ENCODE measurements at regions not wholly inside any gene's neighbourhood (a gene's known extent, or its start where the extent isn't known, plus 50 kb on each side); places are given as distances from the start of the nearest gene placed in this dataset.

DNA sequence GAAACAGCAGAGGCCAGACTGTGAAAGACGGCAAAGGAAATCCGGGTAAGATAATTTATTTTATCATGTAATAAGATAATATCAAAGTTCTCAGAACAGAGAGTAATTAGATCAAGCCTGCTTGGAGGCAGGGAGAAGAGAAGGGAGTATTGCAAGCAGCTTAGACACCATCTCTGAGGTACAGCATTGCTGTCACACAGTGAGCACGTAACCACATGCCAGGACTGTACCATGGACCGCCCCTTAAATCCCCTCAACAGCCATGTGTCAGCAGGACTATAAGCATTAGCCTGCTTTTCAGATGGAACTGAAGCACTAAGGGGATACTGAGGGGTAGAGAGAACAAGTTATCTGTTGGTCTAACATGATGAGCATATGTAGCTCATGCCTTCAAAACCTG lies 141.5 kb downstream of the C6orf118 start:
- TF ChIP-seq NFIC (IDR thresholded peaks at IDR 0.05) (no peak), CEBPB (IDR thresholded peaks at IDR 0.05) (no peak), TEAD4 (IDR thresholded peaks at IDR 0.05) (no peak), ZBTB7A (IDR thresholded peaks at IDR 0.05; ENCODE audit: low read depth) (no peak), MAX (IDR thresholded peaks at IDR 0.05) (no peak), RAD21 (IDR thresholded peaks at IDR 0.05; ENCODE audit: low read depth) (no peak), FOXM1 (IDR thresholded peaks at IDR 0.05; ENCODE audit: borderline replicate concordance, low read depth) (no peak), REST (IDR thresholded peaks at IDR 0.05; ENCODE audit: low read depth) (no peak), EP300 (IDR thresholded peaks at IDR 0.05; ENCODE audit: borderline replicate concordance) (no peak), TAF1 (IDR thresholded peaks at IDR 0.05; ENCODE audit: low read depth) (no peak), EGR1 (IDR thresholded peaks at IDR 0.05) (no peak), YY1 (IDR thresholded peaks at IDR 0.05; ENCODE audit: low read depth) (no peak), TCF12 (IDR thresholded peaks at IDR 0.05; ENCODE audit: low read depth) (no peak), CREB1 (IDR thresholded peaks at IDR 0.05; ENCODE audit: low read depth) (no peak)
- TF ChIP-seq, protein P1, sequence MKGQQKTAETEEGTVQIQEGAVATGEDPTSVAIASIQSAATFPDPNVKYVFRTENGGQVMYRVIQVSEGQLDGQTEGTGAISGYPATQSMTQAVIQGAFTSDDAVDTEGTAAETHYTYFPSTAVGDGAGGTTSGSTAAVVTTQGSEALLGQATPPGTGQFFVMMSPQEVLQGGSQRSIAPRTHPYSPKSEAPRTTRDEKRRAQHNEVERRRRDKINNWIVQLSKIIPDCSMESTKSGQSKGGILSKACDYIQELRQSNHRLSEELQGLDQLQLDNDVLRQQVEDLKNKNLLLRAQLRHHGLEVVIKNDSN (IDR thresholded peaks at IDR 0.05) = no peak

DNA sequence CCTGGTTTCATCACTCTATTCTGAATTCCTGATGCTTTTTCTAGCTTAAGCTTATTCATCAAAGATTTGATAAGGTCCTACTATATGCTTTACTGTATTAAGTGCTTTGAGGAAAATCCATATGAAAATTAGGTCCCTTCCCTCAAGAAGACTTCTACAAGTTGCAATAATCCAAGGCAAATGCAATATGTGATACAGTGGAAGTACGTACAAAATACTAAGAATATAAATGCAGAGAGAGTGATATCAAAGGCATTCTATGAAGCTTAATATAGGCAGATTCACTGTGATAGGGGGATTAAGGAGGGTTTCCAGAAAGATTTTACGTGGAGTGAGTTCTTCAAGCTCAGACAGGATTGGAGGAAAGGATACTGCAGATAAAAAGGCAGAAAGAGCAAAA lies 142.1 kb downstream of the C6orf118 start:
- TF ChIP-seq NFIC (IDR thresholded peaks at IDR 0.05) (no peak), YY1 (IDR thresholded peaks at IDR 0.05; ENCODE audit: low read depth) (no peak), EP300 (IDR thresholded peaks at IDR 0.05; ENCODE audit: borderline replicate concordance) (no peak), RAD21 (IDR thresholded peaks at IDR 0.05; ENCODE audit: low read depth) (no peak), CEBPB (IDR thresholded peaks at IDR 0.05) (no peak), TAF1 (IDR thresholded peaks at IDR 0.05; ENCODE audit: low read depth) (no peak)
- TF ChIP-seq, protein P1 (IDR thresholded peaks at IDR 0.05) = no peak

DNA sequence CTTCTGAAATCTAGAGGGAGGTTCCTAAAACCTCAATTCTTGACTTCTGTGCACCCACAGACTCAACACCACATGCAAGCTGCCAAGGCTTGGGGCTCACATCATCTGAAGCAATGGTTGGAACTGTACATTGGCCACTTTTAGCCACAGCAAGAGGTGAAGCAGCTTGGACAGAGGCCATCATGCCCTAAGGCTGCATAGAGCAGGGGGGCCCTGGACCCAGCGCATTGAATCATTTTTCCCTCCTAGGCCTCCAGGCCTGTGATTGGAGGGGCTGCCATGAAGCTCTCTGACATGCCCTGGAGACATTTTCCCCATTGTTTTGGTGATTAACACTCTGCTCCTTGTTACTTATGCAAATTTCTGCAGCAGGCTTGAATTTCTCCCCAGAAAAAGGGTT lies 145.9 kb downstream of the C6orf118 start:
- no peak for TF ChIP-seq ZBTB7A (IDR thresholded peaks at IDR 0.05; ENCODE audit: low read depth)
- no peak for TF ChIP-seq NFIC (IDR thresholded peaks at IDR 0.05)
- TF ChIP-seq REST (IDR thresholded peaks at IDR 0.05; ENCODE audit: low read depth) = no peak
- no peak for TF ChIP-seq CEBPB (IDR thresholded peaks at IDR 0.05)
- TF ChIP-seq CREB1 (IDR thresholded peaks at IDR 0.05; ENCODE audit: low read depth) = no peak
- no peak for TF ChIP-seq TEAD4 (IDR thresholded peaks at IDR 0.05)
- no peak for TF ChIP-seq EP300 (IDR thresholded peaks at IDR 0.05; ENCODE audit: borderline replicate concordance)
- no peak for TF ChIP-seq TCF12 (IDR thresholded peaks at IDR 0.05; ENCODE audit: low read depth)
- no peak for TF ChIP-seq TAF1 (IDR thresholded peaks at IDR 0.05; ENCODE audit: low read depth)
- TF ChIP-seq FOXM1 (IDR thresholded peaks at IDR 0.05; ENCODE audit: borderline replicate concordance, low read depth) = no peak
- TF ChIP-seq MAX (IDR thresholded peaks at IDR 0.05) = no peak
- no peak for TF ChIP-seq RAD21 (IDR thresholded peaks at IDR 0.05; ENCODE audit: low read depth)
- TF ChIP-seq, protein P1 (IDR thresholded peaks at IDR 0.05) = no peak
- no peak for TF ChIP-seq EGR1 (IDR thresholded peaks at IDR 0.05)
- TF ChIP-seq YY1 (IDR thresholded peaks at IDR 0.05; ENCODE audit: low read depth) = no peak

- TF ChIP-seq NFIC (IDR thresholded peaks at IDR 0.05) = no peak
- TF ChIP-seq, protein P1 (IDR thresholded peaks at IDR 0.05) = no peak
- TF ChIP-seq TEAD4 (IDR thresholded peaks at IDR 0.05) = no peak
- no peak for TF ChIP-seq EGR1 (IDR thresholded peaks at IDR 0.05)
- no peak for TF ChIP-seq ZBTB7A (IDR thresholded peaks at IDR 0.05; ENCODE audit: low read depth)
- TF ChIP-seq TCF12 (IDR thresholded peaks at IDR 0.05; ENCODE audit: low read depth) = no peak
- no peak for TF ChIP-seq REST (IDR thresholded peaks at IDR 0.05; ENCODE audit: low read depth)
- TF ChIP-seq CREB1 (IDR thresholded peaks at IDR 0.05; ENCODE audit: low read depth) = no peak
- no peak for TF ChIP-seq EP300 (IDR thresholded peaks at IDR 0.05; ENCODE audit: borderline replicate concordance)
These were observed 149.9 kb downstream of the C6orf118 start for GRCh38 chr6:165159460-165159859.
